SK-N-SH (cell line): ENCODE measurements at regions not wholly inside any gene's neighbourhood (a gene's known extent, or its start where the extent isn't known, plus 50 kb on each side); places are given as distances from the start of the nearest gene placed in this dataset.

Experiments
- CTCF ChIA-PET: fragments of 300-600, 350-600 bp; formaldehyde crosslinking; extraction: SDS; loops from one replicate; lab custom pipeline; 2021; lab: Yijun Ruan, JAX
- POLR2A ChIA-PET: fragments of 350-600 bp; sonication (Branson Sonifier 250); formaldehyde crosslinking; extraction: SDS; loops from one replicate; lab custom pipeline; 2020; ENCODE audit warnings: antibody characterized with exemption, inconsistent platforms; lab: Yijun Ruan, JAX
- DNase-seq: peaks from one replicate; pipeline ENCODE4 v3.0.0; 2012
- H2AFZ ChIP-seq: fragments of 200-600 bp; sonication (generic); 2 replicates; pipeline ENCODE4 v1.8.1; 2016; ENCODE audit warnings: antibody characterized with exemption, mild to moderate bottlenecking, low read depth
- H3F3A ChIP-seq: fragments of 200-600 bp; sonication (generic); replicated peaks from 2 replicates; pipeline ENCODE3; 2016; ENCODE audit warnings: antibody characterized with exemption, mild to moderate bottlenecking; ENCODE audit not compliant: insufficient read depth
- H3K27ac ChIP-seq, 2 experiments: fragments of 200-500 bp in 1 of 2; fragments of 200-600 bp in 1 of 2; sonication (Bioruptor generic) in 1 of 2; sonication (generic), shearing (Covaris generic) in 1 of 2; 2 replicates each; pipeline versions ENCODE4 v1.5.1 to v1.6.1; 2014 to 2016; ENCODE audit warnings: low read depth in 2 of 2, inconsistent platforms in 1 of 2, low read length in 1 of 2, mild to moderate bottlenecking in 1 of 2, mixed read lengths in 1 of 2
- H3K27me3 ChIP-seq: fragments of 200-600 bp; sonication (generic), shearing (Covaris generic); 2 replicates; pipeline ENCODE4 v1.6.1; 2016; ENCODE audit warnings: mixed run types; ENCODE audit not compliant: insufficient read depth
- H3K36me3 ChIP-seq, 2 experiments: fragments of 200-500 bp in 1 of 2; fragments of 200-600 bp in 1 of 2; sonication (Bioruptor generic) in 1 of 2; sonication (generic) in 1 of 2; replicated peaks in 1 of 2; 2 replicates each; pipeline versions ENCODE3 to v1.5.1; 2014 to 2016; ENCODE audit warnings: low read length in 1 of 2, mild to moderate bottlenecking in 1 of 2; ENCODE audit not compliant: insufficient read depth in 2 of 2, control insufficient read depth in 1 of 2
- H3K4me1 ChIP-seq, 2 experiments: fragments of 200-500 bp in 1 of 2; fragments of 200-600 bp in 1 of 2; sonication (Bioruptor generic) in 1 of 2; sonication (generic), shearing (Covaris generic) in 1 of 2; 2 replicates each; pipeline versions ENCODE4 v1.5.1 to v1.6.1; 2014 to 2016; ENCODE audit warnings: low read depth in 1 of 2, low read length in 1 of 2, mixed run types in 1 of 2; ENCODE audit not compliant: insufficient read depth in 2 of 2, control insufficient read depth in 1 of 2
- H3K4me2 ChIP-seq: fragments of 200-600 bp; sonication (generic), shearing (Covaris generic); 2 replicates; pipeline ENCODE4 v1.6.1; 2017; ENCODE audit warnings: mixed run types
- H3K4me3 ChIP-seq, 2 experiments: fragments of 200-500 bp in 1 of 2; fragments of 200-600 bp in 1 of 2; sonication (Bioruptor generic) in 1 of 2; sonication (generic), shearing (Covaris generic) in 1 of 2; 2 replicates each; pipeline versions ENCODE4 v1.5.1 to v1.8.1; 2014 to 2016; ENCODE audit warnings: low read depth in 2 of 2, inconsistent platforms in 1 of 2, low read length in 1 of 2, mild to moderate bottlenecking in 1 of 2, mixed read lengths in 1 of 2, moderate library complexity in 1 of 2
- H3K79me2 ChIP-seq: fragments of 200-600 bp; sonication (generic); 2 replicates; pipeline ENCODE4 v1.8.1; 2017; ENCODE audit warnings: mild to moderate bottlenecking; ENCODE audit not compliant: insufficient read depth
- H3K9ac ChIP-seq: fragments of 200-600 bp; sonication (generic); 2 replicates; pipeline ENCODE4 v1.6.1; 2017; ENCODE audit warnings: mixed run types
- H3K9me2 ChIP-seq: fragments of 200-600 bp; sonication (generic); 2 replicates; pipeline ENCODE4 v1.6.1; 2017; ENCODE audit warnings: mixed run types
- H3K9me3 ChIP-seq: fragments of 200-600 bp; sonication (generic); 2 replicates; pipeline ENCODE4 v1.6.1; 2017; ENCODE audit warnings: mixed run types, mild to moderate bottlenecking, moderate library complexity
- H4K20me1 ChIP-seq: fragments of 200-600 bp; sonication (generic); 2 replicates; pipeline ENCODE4 v1.6.1; 2017; ENCODE audit warnings: mild to moderate bottlenecking, mixed run types; ENCODE audit not compliant: insufficient read depth
- CHD2 ChIP-seq: fragments of 150-350 bp; IDR thresholded peaks from 2 replicates; pipeline ENCODE4 v1.6.1; 2018; ENCODE audit warnings: low read length; ENCODE audit not compliant: partially characterized antibody
- ELF1 ChIP-seq: IDR thresholded peaks from 2 replicates; pipeline ENCODE4 v1.4.0; 2012
- EP300 ChIP-seq, 2 experiments: IDR thresholded peaks; 2 replicates each; pipeline versions ENCODE4 v1.4.0 to v1.6.1; 2012; ENCODE audit warnings: borderline replicate concordance in 1 of 2, low read depth in 1 of 2, low read length in 1 of 2
- EZH2phosphoT487 ChIP-seq: fragments of 200-600 bp; sonication (generic); IDR thresholded peaks from 2 replicates; pipeline ENCODE4 v1.6.1; 2017; ENCODE audit warnings: low read depth, mixed run types, mild to moderate bottlenecking, antibody characterized with exemption, moderate library complexity, borderline replicate concordance
- FOSL2 ChIP-seq: IDR thresholded peaks from 2 replicates; pipeline ENCODE4 v1.4.0; 2012; ENCODE audit warnings: low read depth, mild to moderate bottlenecking, moderate library complexity, borderline replicate concordance
- FOXJ3 ChIP-seq: sonication (generic); formaldehyde crosslinking; IDR thresholded peaks from 2 replicates; pipeline ENCODE4 v1.5.1; 2020; ENCODE audit warnings: mild to moderate bottlenecking, missing genetic modification reagents
- MEF2A ChIP-seq: IDR thresholded peaks from 2 replicates; pipeline ENCODE4 v1.4.0; 2012; ENCODE audit warnings: low read depth, borderline replicate concordance
- MXI1 ChIP-seq: IDR thresholded peaks from 2 replicates; pipeline ENCODE4 v1.6.1; 2012; ENCODE audit warnings: mild to moderate bottlenecking, low read depth, low read length, improper control_type of control experiment
- NFIC ChIP-seq: IDR thresholded peaks from 2 replicates; pipeline ENCODE4 v1.4.0; 2012; ENCODE audit warnings: borderline replicate concordance
- RCOR1 ChIP-seq: fragments of 150-350 bp; IDR thresholded peaks from 2 replicates; pipeline ENCODE4 v1.6.1; 2017; ENCODE audit warnings: antibody characterized with exemption, low read length
- REST ChIP-seq: IDR thresholded peaks from 2 replicates; pipeline ENCODE4 v1.6.1; 2012; ENCODE audit warnings: mild to moderate bottlenecking, low read depth, low read length, moderate library complexity
- RFX5 ChIP-seq: IDR thresholded peaks from 2 replicates; pipeline ENCODE4 v1.6.1; 2012; ENCODE audit warnings: mild to moderate bottlenecking, improper control_type of control experiment, low read length
- SMC3 ChIP-seq: IDR thresholded peaks from 2 replicates; pipeline ENCODE4 v1.6.1; 2012; ENCODE audit warnings: low read depth, low read length, improper control_type of control experiment
- TAF1 ChIP-seq: IDR thresholded peaks from 2 replicates; pipeline ENCODE4 v1.6.1; 2012; ENCODE audit warnings: low read depth, mild to moderate bottlenecking, low read length, moderate library complexity, borderline replicate concordance
- USF1 ChIP-seq: IDR thresholded peaks from 2 replicates; pipeline ENCODE4 v1.4.0; 2012; ENCODE audit warnings: low read depth, borderline replicate concordance
- USF2 ChIP-seq: fragments of 150-350 bp; IDR thresholded peaks from 2 replicates; pipeline ENCODE4 v1.6.1; 2017; ENCODE audit warnings: antibody characterized with exemption, low read length, low read depth, borderline replicate concordance
- WGBS: methylation state at CpG from one replicate; pipeline ENCODE4 v1.1.6; 2017; ENCODE audit warnings: low lambda C conversion rate; 5-methylcytosine and 5-hydroxymethylcytosine counted together
- TF ChIP-seq, protein P1 (sequence below): fragments of 150-350 bp; IDR thresholded peaks from 2 replicates; pipeline ENCODE4 v1.6.1; 2016; ENCODE audit warnings: mild to moderate bottlenecking, low read depth, low read length

- H3K4me1 ChIP-seq: peaks cover 8 to 20% of the 10 kb centered on the region in 2 experiments; a peak in 2 of 4 replicates
- peaks cover 7% of the 10 kb centered on the region for H3F3A ChIP-seq
- H3K9me2 ChIP-seq: no peaks in the 10 kb centered on the region
- no peak overlapping the region for H3K9ac ChIP-seq
- ChIA-PET CTCF (no interaction called here), POLR2A (no interaction called here)
- TF ChIP-seq CHD2 (no peak), REST (no peak), ELF1 (no peak), FOXJ3 (no peak), USF2 (no peak), SMC3 (no peak), FOSL2 (no peak), MXI1 (no peak), EP300 (IDR thresholded peaks at IDR 0.05; ENCODE audit: borderline replicate concordance in 1 of 2, low read depth in 1 of 2, low read length in 1 of 2) (no peak), NFIC (no peak), USF1 (no peak)
- H3K27me3 ChIP-seq: peaks cover 8% of the 10 kb centered on the region; the same call in 1 of the 2 replicates
- no peak overlapping the region for H3K4me3 ChIP-seq
- peaks cover 3% of the 10 kb centered on the region; the same call in 1 of the 2 replicates for H4K20me1 ChIP-seq
- H3K36me3 ChIP-seq: no peaks in the 10 kb centered on the region
- no peak overlapping the region for H3K4me2 ChIP-seq
- WGBS: 50% methylated on average over 1 of the region's 1 CpG
- no peaks in the 10 kb centered on the region for H3K79me2 ChIP-seq
- H2AFZ ChIP-seq: no peak overlapping the region
- no peak overlapping the region for H3K27ac ChIP-seq
- DNase-seq: no peak
- no peaks in the 10 kb centered on the region for H3K9me3 ChIP-seq
These were observed 208.8 kb downstream of the FOXD2 start for GRCh38 chr1:47646676-47647075.

GRCh38 chr1:47647327-47647845 is 209.5 kb downstream of the FOXD2 start:
- H3K27me3 ChIP-seq: peaks cover 8% of the 10 kb centered on the region; the same call in 1 of the 2 replicates
- ChIA-PET CTCF (no interaction called here), POLR2A (no interaction called here)
- H3K9me3 ChIP-seq: no peaks in the 10 kb centered on the region
- H4K20me1 ChIP-seq: peaks cover 3% of the 10 kb centered on the region; the same call in 1 of the 2 replicates
- no peak overlapping the region for H3K27ac ChIP-seq
- no peak for DNase-seq
- H3K9ac ChIP-seq: no peak overlapping the region
- H3K4me2 ChIP-seq: no peak overlapping the region
- H3K4me1 ChIP-seq: peaks cover 8 to 26% of the 10 kb centered on the region in 2 experiments; a peak in 2 of 4 replicates
- H3F3A ChIP-seq: peaks cover 7% of the 10 kb centered on the region
- no peaks in the 10 kb centered on the region for H3K36me3 ChIP-seq
- no peak overlapping the region for H2AFZ ChIP-seq
- 83% methylated on average over 1 of the region's 5 CpGs for WGBS
- H3K79me2 ChIP-seq: no peaks in the 10 kb centered on the region
- no peak overlapping the region for H3K4me3 ChIP-seq
- no peaks in the 10 kb centered on the region for H3K9me2 ChIP-seq
- TF ChIP-seq MEF2A (no peak), NFIC (no peak), SMC3 (no peak), RCOR1 (no peak), EZH2phosphoT487 (no peak), MXI1 (no peak), REST (no peak), RFX5 (no peak), TAF1 (no peak)
- TF ChIP-seq, protein P1, sequence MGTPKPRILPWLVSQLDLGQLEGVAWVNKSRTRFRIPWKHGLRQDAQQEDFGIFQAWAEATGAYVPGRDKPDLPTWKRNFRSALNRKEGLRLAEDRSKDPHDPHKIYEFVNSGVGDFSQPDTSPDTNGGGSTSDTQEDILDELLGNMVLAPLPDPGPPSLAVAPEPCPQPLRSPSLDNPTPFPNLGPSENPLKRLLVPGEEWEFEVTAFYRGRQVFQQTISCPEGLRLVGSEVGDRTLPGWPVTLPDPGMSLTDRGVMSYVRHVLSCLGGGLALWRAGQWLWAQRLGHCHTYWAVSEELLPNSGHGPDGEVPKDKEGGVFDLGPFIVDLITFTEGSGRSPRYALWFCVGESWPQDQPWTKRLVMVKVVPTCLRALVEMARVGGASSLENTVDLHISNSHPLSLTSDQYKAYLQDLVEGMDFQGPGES: no peak
